DMS53 treated with DMSO at 0.1 percent for 48 hours (cell line): ENCODE measurements at regions not wholly inside any gene's neighbourhood (a gene's known extent, or its start where the extent isn't known, plus 50 kb on each side); places are given as distances from the start of the nearest gene placed in this dataset.
A peak's percentile ranks its signal among the peaks of the same experiment; 100 is the strongest.

Source experiments
- DNase-seq: peaks from one replicate; lab custom pipeline; 2025; ENCODE audit not compliant: unreplicated experiment; lab: John Stamatoyannopoulos, UW

DNA sequence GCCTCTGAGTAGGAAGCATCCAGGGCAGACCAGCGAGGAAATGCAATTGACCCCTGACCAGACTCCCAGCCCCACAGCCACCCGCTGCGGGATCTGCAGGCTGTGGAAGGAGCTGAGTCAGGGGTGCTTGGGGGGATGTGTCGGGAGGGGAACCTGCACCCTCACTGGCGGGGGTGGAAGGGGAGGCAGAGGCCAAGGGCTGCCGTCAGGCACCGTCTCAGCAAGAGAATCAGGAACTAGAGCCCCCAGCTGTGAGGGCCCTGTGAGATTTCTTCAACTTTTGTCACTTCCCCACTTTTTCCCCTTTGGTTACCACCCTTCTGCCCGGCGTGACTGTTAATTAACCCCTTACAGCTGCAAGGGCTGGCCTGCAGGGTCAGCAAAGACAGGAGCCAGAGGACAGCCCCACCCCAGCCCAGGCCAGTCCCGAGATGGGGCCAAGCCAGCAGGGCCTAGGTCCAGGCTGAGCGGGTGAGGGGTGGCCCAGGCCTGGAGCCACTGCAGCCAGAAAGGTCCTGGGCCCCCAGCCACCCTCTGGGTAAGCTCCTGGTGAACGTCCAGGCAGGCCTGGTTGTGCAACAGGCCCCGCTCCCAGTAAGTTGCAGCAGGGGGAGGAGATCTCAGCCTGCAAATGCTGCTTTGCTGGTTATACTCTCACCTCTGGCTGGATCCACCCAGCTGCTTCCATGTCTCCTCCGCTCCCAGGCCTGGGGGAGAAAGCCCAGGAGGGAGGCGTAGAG lies 147.0 kb upstream of the ID2 start:
- no peak for DNase-seq

DNA sequence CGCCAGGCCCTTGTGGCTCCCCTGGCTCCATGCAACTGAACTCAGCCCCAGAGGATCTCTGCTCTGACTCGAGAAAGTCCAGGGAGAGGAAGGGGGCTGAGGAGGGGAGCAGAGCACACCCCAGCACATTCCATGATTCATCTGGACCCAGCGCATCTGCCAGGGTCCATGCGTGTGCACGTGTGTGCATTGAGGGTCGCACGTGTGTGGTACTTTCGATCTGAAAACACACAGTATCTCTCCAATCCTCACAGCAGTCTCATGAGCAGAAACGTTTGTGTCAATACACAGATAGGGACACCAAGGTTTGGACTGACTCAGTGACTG lies 146.4 kb upstream of the ID2 start:
- no peak for DNase-seq

DNA sequence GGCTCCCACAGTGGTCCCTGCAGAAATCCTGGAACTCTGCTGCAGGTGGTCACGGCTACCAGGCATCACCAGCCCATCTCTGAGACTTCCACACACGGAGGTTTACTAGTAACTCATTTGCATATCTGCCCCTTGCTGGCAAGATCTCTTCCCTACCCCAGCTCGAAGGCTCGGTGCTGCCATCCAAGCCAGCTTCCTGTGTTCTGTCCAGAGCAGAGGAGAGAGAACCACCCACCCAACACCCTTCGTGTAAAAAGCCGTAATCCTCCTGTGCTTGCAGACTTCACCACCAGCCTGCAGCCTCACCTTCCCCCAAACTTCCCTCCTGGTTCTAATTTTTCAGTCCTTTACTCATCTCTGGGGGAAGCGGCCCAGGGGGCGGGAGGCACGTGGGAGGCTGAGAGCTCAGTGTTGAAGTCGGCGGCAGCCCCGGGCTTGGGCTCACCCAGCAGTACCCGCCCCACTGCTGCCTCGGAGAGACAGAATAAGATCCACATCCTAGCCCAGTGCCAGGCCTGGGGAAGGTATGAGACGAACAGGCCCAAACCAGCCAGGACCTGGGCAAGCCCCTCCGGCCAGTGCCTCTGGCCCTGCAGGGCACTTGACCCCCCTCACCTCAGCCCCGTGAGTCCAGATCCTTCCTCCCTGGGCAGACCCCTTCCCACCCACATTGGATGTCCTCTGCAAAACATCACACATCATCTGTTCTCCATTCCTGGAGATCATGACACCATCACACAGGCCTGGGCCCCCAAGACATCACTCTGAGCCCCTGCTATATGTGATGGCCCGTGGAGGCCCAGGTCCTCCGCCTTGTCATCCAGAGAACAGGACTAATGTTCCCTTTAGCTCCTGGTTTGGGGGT lies 145.8 kb upstream of the ID2 start:
- no peak for DNase-seq

DNA sequence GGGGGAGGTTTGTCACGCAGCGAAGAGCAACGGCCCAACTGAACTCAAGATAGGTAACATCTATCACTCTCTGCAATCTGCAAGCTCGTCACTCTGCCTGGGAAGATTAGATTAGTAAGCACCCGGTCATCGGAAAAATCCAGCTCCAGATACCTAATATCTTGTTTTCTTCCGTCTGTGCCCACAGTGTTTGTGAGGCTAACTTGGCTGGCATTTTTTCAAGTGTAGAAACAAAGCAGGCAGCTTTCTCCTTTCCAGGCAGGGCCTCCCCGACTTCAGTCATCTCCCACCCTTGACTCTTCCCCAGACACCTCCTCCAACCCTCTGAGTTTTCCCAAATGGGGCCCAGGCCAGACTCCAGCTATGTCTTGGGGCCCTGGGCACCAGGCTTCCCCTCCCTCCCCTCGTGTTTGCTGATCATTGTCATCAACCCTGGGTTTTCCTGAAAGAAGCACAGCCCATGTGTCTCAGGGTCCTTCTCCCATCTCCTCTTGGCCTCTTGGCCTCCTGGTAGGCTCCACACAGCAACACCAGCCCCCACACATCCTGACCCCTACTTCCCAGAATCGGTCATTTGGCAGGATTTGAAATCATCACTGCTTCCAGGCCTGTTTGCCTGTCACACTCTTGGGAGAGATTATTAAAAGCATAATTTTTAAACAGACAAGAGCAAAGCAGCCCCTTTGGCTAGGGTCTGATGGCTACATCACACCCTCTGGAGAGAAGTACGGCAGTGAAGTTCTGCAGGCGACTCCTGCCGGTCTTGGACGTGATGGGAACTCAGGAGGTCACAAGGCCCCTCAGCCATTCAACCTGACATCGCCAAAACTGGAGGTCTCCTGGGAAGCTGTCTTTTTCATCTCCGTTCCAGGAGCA lies 144.9 kb upstream of the ID2 start:
- DNase-seq: no peak

DNA sequence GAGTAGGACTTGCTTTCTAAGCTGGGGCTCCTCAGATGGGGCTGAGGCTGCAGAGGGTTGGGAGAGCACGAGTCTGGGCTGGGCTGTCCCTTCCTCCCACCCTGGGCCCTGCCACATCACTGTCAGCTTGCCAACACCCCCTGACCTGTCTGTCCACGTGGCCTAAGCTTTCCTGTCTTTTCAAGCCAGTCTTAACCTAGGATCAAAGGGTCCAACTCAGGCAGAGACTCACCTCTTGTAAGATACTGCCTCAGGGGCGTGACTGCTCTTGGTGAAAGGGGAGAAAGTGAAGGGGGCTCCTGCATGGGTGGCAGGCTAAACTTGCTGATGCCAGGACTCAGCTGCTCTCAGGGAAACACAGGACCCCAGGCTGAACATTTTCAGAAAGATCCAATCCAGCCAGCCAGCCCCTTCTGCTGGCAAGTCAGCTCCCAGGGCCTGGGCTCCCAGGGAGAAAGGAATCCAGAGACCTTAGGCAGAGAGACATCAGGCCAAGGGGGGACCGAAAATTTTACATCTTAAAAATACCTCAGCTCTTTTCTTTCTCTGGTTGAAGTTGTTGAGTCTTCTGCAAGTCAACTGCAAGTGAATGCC lies 144.2 kb upstream of the ID2 start:
- DNase-seq: no peak

DNA sequence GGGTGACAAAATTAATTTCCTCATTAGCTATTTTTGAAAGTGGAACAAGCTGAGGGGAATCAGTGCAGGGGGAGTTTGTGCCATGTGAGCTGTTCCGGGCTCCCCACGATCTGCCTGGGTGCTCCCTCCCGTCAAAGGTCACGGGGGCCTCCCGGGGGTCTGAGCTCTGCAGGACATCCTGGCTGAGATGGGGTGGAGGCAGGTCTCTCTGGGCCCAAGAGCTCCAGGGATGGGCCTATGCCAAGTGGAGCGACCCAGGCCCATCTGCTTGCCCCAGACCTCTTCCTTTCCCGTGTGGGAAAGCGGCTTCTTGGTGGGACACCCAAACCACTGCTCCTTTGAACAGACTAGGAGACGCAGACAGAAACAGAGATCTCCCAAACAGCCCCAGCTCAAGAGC lies 143.3 kb upstream of the ID2 start:
- no peak for DNase-seq

DNA sequence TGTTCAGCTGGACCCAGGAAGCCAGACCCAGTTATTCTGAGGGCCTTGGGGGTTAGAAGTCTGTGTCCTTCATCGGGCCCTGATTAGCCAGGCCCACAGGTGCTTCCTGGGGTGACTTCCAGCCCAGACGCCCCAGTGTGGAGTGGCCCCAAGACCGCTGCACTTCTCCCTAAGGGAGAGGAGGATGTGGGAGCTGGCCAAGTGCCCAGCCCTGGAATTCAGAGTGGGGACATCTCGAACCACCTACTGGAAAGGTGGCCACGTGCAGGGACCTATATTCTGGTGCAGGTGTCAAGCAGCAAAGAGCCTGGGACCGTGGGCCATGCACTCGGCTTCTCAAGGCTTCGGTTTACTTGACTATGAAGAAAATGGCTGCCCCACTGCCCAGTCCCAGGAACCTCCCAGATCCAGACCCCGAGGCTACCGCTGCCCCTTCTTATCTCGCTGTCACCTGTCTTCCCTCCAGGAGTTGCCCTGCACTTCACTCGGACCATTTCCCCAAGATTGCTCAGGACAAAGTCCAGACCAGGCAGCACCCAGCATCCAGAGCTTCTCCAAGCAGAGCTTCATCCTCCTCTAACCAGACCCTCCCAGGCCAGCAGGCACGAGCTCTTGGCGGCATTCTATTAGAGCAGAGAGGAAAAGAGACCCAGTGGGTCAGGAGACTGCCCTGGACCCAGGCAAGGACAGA lies 142.8 kb upstream of the ID2 start:
- no peak for DNase-seq

DNA sequence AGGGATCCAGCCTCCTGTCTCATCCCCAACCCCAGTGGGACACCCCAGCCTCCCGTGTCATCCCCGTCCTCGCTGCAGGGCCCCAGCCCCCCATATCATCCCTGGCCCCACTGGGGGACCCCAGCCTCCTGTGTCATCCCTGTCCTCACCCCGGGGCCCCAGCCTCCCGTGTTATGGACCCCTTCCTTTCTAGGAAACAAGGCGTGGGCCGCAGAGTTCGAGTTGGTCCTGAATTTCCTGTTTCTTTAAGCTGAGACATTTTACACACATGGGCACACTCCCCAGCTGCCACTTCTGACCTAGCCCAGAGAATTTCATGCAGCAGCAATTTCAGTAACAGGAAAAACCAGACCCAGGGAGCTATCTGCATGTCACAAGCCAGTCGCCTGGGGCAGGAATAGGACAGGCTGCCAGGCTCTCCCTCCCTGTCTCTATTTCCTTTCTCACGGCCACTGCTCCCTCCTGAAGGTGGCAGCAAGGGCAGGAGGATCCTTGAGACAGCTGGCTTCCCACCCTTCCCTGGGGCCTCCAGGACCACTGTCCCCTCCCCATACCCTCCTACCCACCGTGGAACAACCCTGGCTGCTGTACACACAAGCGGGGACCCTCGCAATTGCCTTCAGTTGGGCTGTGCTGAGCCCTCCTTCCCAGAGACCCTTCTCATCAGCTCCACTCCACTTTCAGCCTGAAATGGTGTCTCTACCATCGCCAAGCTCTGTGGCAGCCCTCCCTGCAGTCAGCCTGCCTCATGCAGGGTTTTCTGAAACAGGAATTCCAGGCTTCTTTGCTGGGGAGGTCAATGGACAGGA lies 141.9 kb upstream of the ID2 start:
- peak; percentile 65 for DNase-seq

DNA sequence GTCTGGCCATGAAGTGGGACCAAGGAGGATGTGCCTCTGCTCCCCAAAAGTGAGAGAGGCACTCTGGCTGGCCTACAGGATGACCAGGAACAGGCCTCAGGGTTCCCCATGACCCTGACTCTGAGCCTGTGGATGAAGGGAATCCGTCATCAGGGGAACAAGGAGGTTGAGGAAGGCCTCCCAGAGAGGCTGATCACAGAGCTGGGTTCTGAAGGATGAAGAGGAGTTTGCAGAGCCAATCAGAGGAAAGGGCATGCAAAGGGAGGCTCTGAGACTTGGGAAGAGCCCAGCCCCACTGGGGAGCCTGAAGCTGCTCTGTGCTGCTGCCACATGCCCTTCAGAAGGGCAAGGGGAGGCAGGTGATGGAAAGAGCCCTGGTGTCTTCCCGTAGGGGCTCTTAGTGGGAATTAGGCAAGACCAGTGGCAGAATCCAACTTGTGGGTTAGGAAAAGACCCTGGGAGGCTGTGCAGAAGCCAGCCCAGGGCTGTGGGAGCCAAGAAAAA lies 141.3 kb upstream of the ID2 start:
- DNase-seq: no peak

DNA sequence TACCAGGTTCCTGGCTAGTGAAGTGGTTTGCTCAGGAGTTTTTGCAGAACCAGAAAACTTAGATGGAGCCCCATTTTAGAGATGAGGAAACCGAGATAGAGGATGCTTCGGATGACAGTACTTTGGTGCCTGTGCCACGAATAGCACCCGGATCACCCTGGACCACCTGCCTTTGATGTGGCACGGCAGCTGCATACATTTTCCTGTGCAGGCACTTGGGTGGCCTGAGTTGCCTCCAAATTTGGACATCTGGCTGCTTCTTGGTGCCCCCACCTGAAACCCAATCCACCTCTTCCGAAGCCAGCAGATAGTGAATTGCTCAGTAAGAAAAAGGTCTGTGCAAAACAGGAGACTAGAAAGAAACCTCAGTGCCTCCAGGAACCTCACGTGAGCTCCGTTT lies 140.6 kb upstream of the ID2 start:
- no peak for DNase-seq

DNA sequence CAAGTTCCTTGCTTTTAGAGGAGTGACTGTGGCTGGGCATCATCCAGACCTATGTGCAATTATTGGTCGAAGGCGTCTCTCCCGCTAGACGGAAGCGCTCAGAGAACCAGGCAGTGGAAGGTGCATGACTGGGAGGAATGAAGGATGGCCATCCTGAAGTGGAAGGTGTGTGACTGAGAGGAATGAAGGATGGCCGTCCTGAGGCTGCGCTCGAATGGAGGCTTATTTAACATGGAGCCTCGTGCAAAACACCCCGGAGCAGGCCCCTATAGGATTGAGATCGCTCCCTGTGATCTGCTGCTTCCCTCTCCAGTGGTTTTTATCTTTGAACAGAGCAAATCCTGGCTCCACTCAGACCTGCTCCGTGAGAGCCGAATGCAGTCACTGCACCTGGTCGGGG lies 140.2 kb upstream of the ID2 start:
- no peak for DNase-seq

DNA sequence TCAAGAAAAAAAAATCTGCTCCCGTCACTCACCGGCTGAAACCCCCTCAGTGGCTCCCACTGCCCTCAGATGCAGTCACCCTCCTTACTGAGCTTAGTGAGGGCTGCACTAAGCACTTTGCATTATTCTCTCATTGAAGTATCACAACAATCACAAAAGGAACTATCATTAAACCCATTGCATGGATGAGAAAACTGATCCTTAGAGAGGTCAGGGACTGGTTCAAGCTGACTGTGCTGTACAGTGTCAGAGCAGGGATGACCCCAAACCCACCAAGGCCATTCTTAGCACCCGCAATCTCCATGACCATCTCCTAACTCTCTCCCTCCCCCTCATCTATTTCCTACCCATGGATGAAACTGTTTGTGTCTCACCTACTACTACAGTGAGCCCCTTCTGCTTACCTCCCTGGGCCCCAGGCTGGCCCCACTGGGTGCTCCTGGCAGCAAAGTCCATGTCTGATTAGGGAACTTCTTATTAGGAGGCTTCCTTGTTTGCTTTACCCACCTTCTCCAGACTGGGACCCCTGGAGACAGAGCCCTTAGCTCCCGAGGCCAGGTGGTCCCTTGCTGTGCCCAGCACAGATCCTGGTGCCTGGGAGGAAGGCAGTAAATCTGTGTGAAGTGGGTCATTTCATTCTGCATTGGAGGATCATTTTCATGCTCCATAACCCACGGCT lies 139.3 kb upstream of the ID2 start:
- no peak for DNase-seq

DNA sequence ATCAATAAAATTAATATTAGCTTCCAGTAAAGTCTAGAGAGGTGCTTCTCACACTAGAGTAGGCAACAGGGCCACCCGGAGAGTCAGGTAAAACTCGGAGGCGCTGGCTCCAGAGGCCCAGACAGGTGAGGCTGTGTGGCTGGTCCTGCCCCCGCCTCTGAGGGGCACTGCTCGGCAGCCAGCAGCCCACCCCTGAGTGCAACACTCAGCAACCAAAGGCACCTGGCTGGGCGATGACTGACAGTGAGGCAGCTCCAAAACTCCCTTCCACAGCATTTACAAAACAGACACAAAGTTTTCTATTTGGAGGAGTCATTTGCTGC lies 138.8 kb upstream of the ID2 start:
- no peak for DNase-seq

DNA sequence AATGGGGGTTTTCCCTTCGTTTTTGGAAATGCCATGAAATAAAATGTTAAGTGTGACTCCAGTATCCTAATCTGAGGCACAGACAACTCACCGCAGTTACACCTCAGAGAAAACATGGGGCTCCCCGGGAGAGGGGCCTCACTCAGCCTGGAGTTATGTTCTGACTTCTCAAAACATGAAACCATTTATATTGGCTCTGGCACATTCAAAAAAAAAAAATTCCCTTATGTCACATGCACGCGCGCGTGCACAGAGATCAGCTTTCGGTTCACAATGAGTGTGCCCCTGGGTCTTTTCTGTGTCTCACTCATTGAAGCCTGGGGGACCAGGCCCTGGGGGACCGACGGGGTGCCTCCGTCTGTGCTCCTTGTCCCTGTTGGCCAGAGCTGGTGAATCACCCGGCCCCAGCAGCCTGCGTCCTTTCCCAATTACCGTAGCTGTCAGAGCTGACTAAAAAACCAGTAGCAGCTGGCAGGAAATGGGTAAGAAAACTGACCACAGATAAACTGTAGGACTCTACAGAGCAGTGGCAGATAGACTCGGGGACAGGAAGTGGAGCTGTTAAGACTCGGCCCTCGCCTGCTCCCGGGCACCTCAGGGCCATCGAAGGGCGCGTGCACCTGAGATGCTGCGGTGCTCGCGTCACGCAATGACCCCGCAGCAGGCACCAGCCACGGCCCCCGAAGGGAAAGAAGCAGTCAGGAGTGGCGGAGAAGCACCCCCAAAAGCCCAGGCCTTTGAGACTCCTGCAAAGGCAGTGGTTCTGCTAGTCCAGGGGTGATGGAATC lies 138.3 kb upstream of the ID2 start:
- no peak for DNase-seq

DNA sequence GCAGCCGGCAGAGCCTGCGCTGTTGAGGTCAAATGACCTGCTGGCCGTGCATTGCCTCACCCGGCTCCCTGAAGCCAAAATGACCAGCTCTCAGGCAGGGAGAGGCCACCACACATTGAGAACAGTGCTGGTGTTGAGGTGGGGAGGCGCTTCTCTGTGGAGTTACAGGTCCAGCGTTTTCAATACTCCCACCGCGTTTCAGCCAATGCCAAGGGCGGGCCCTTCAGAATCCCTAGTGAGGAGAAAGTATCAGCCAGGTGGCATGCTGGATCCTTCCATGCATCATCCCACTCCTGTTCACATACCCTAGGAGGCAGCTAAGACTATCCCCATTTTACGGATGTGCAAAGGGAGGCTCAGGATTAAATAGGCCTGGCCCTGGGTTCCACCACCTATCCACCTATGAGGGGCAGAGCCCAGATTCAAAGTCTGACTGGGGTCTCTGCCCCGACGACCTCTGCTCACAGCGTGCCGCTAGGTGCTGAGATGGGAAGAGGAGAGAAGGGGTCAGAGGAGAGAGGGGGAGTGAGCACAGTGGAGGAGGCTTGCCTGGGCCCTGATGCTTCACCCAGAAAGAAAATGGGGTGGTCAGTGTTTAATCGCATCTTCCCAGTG lies 137.6 kb upstream of the ID2 start:
- DNase-seq: no peak

DNA sequence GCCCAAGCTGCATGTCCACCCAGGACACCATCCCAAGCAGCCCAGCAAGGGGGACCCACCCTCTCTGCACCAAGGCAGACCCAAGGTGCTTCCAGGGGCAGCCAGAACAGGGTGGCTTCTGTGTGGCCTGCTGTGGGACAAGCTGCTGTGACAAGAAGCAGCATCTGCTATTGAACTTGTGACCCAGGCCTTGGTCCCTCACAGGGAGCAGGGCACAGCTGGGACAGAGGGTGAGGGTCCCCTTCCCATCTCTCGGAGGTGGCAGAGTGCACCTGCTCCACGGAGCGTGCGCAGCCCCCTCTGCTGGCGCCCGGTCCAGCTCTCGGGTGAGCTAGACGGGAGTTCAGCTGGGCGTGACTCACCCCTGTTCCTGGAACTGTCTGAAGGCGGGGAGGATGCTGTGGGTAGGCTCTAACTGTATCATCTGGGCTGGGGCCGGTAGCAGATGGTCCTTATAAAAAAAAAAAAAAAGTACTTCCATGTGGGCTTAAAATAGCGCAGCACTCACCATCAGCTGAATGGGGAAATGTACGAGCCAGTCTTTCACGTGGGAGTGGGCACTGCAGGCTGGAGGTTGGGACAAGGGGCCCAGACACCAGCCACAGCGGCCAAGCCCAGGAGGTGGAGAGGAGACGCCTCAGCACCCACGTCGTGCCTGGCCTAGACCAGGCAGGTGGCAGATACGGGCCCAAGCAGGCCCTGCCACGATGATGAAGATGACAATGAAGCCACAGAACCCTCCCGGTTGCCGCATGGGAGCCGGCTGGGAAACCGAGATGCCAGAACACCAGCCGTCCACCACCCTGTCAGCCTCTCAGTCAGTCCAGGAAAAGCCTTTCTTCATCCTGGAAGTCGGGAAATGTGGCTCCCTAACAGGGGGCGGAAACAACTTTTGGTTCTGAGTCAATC lies 136.8 kb upstream of the ID2 start:
- DNase-seq: peak; percentile 33
